HG02642 (cell line): ENCODE measurements at regions not wholly inside any gene's neighbourhood (a gene's known extent, or its start where the extent isn't known, plus 50 kb on each side); places are given as distances from the start of the nearest gene placed in this dataset.

Experiments
- ATAC-seq: cut with Tn5 transposase; IDR thresholded peaks from one replicate; pipeline ENCODE4 v1.9.1; 2021; ENCODE audit warnings: mild to moderate bottlenecking; ENCODE audit not compliant: unreplicated experiment, poor library complexity

GRCh38 chr1:36691374-36691773 is 208.7 kb upstream of the CSF3R start:
- no peak for ATAC-seq

- ATAC-seq: no peak
Observed at GRCh38 chr1:36689992-36690391, 207.3 kb upstream of the CSF3R start.

- no peak for ATAC-seq
Observed at GRCh38 chr1:36687312-36687711, 204.6 kb upstream of the CSF3R start.

GRCh38 chr1:36675931-36676562 is 193.3 kb upstream of the CSF3R start:
- ATAC-seq: no peak

GRCh38 chr1:36675106-36675505 is 192.4 kb upstream of the CSF3R start:
- no peak for ATAC-seq

GRCh38 chr1:36673202-36673601 is 190.5 kb upstream of the CSF3R start:
- ATAC-seq: no peak

DNA sequence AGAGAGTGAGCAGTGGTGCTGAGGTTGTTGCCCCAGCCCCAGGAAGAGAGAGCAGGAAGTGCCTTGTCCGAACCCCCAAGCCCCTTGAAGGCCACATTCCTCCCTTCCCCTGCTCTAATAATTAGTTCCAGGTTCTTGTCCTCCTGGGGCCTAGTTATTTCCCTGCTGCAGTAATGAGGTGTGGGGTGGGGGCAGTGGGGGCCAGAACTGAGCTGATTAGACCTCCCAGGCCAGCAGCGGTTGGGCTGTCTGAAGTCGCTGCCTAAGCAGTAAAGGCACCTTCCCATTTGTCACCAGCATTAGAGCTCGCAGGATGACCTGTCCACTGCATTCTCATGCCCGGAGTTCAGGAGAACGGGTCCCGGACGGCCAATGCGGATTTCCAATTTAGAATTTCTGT is 186.5 kb upstream of the CSF3R start:
- ATAC-seq: no peak

DNA sequence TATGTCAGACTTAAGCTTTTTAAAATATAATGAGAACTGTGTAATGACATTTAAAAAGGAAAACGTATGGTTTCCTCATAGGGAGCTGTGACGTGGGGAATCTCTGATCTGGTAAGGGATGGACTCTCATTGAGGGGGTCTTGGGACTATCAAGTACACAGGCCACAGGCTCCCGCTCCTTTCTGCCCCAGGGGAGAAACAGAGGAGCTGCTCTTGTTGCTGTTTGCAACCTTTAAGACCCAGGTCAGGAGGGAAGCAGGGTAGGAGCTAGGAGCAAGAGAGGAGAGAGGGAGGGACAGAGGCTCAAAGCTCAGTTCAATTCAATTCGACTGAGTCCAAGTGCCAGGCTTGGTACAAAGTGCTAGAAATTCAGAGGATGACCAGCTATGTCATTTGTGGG is 185.1 kb upstream of the CSF3R start:
- ATAC-seq: no peak

DNA sequence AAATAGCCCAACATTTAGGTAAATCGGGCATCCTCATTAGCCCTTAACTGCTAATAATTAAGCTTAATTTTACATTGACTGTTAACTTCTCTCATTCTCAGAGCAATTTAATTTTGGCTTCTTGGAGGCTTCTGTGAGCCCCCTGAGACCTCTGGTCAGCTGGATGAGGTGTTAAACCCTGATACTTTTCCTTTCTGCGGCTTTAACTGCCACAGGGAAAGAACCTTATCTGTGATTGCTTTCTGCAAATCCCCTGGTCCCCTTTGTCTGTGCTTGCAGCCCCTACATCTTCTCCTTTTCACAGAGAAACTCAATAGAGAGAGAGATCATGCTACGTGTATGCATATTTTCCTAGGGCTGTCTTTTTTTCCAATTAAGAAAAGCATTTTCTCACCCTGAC is 184.5 kb upstream of the CSF3R start:
- ATAC-seq: no peak

DNA sequence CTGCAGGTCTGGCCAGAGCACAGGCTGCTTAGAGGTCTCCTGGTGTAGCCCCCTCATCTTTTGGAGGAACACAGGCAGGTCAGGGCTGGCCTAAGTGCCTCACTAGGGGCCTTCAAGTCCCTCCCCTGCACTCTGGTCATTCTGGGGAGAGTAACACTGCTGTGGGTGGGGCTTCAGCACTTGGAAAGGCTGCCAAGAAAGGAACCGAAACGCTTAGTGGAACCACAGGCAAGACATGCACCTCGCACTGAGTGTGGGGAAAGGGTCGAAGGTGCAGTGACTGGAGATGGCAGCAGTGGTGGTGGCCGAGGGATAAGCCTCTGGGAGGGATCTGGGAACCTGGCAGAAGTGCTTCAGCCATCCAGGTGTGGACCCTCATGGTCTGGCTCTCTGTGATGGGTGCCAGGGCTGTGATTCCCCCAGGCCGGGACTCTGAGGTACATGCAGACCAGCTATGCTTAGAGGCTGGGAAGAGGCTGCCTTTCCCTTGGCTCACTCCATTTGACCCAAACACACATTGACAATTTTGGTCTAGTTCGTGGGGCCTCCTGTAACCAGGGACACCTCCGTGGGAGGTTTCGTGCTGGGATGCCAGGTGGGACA is 182.9 kb upstream of the CSF3R start:
- ATAC-seq: no peak

GRCh38 chr1:36664571-36665287 is 182.0 kb upstream of the CSF3R start:
- ATAC-seq: no peak

GRCh38 chr1:36663772-36664430 is 181.2 kb upstream of the CSF3R start:
- no peak for ATAC-seq

DNA sequence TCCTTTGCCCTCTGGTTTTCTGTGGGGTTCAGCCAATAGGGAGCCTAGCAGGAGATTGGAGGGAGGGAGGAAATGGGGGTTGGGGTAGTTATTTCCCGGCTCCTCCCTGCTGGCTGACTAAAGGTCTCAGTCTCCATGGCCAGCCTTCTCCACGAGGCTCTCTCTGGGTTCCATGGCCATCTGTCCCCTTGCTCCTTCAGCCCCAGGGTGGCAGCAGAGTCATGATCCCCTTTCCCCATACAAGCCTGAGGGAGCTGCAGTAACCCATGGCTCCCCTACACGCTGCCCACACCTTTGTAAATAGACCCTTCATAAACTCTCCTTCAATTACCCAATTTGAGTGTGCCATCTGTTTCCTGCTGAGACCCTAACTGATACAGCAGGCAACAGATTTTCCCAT is 176.1 kb upstream of the CSF3R start:
- no peak for ATAC-seq

- ATAC-seq: no peak
Observed at GRCh38 chr1:36657826-36658225, 175.1 kb upstream of the CSF3R start.

DNA sequence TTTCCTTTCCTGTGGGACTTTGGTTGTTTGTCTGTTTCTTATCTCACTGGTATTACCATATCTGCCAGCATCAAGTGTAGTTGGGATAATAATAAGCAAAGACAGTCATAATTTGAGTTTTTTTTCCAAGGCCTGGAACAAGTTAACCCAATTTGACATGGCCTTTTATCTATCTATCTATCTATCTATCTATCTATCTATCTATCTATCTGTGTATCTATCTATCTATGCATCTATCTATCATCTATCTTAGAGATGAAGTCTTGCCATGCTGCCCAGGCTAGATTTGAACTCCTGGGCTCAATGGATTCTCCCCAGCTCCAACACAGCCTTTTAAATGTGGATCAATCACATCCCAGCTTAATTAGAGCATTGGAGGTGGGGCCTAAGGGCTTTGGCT is 174.1 kb upstream of the CSF3R start:
- ATAC-seq: no peak

DNA sequence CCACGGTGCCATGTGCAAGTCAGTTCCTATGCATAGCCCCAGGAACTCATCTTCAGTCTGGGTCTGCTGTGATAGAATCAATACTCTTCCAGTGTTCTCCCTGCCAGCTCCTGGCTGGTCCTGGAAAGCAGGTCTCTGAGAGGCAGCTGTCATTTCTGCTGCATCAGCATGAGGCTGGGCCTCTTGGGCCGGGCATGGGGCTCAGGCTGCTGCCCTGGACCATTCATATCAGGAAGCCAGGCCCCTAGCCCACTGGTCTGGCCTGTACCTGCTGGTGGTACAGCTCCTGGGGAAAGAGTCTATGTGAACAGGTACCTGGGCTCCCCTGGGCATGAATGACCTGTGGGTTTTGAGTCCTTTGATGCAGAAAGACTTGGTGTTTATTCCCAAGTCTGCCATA is 173.6 kb upstream of the CSF3R start:
- ATAC-seq: no peak

- no peak for ATAC-seq
Observed at GRCh38 chr1:36654586-36654985, 171.9 kb upstream of the CSF3R start.

- ATAC-seq: no peak
Observed at GRCh38 chr1:36653850-36654249, 171.1 kb upstream of the CSF3R start.

- no peak for ATAC-seq
Observed at GRCh38 chr1:36652586-36652985, 169.9 kb upstream of the CSF3R start.

DNA sequence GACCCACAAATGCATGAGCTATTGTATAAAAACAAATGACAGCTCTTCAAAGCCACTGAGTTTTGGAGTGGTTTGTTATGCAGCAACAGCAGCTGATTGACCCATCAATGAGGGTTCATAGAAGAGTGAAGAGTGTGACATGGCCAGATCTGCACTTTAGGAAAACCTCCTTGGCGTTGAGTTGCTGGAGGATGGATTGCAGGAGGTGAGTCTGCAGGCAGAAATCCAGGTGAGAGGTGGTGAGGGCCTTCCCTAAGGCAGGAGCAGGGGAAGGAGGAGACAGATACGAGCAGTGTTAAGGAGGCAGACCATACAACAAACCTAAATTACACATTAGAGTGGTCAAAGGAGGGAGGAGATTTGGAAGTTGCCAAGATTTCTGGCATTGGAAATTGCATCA is 169.3 kb upstream of the CSF3R start:
- ATAC-seq: no peak

DNA sequence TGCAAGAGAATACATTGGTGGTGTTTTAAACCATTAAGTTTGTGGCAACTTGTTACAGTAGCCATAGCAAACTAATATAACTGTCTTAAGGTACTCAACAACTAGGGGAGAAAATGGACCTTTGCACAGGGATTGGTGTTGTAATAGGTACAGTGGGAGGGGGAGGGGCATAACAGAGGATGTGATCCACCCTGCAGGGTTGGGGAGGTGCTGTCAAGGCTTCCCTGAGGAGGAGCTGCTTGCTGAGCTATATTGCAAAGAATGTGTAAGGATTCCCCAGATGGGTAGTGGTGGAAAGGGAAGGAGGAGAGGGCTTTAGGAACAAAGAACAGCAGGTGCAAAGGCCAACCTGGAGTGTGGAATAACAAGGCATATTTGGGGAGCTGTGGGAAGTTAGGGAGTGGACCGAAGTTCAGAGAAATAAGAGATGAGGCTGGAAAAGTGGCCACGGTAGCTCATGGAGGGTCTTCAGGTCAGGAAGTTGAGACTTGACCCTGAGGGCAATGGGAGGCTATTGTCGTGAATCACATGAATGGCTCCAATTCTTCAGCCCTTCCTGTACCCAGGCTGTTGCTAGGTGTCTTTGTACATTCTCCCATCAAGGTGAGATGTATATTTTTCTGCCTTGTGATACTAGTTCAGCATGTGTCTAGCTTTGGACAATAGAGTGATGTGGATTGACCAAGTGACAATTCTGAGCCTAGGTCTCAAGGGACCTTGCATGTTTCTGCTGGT is 168.6 kb upstream of the CSF3R start:
- no peak for ATAC-seq
